ENCODE measurements at regions not wholly inside any gene's neighbourhood (a gene's known extent, or its start where the extent isn't known, plus 50 kb on each side); places are given as distances from the start of the nearest gene placed in this dataset.

GRCh38 chr2:3944071-3944470, 240.7 kb downstream of the DCDC2C start:
- no peaks in the 10 kb centered on the region for H3K27me3 ChIP-seq (ENCODE audit: control insufficient read depth, insufficient read depth, low read length)
- H3K4me3 ChIP-seq (ENCODE audit: low read depth, low read length) = no peak overlapping the region
- no peak for DNase-seq (ENCODE audit: low read depth)
- TF ChIP-seq, protein P1, sequence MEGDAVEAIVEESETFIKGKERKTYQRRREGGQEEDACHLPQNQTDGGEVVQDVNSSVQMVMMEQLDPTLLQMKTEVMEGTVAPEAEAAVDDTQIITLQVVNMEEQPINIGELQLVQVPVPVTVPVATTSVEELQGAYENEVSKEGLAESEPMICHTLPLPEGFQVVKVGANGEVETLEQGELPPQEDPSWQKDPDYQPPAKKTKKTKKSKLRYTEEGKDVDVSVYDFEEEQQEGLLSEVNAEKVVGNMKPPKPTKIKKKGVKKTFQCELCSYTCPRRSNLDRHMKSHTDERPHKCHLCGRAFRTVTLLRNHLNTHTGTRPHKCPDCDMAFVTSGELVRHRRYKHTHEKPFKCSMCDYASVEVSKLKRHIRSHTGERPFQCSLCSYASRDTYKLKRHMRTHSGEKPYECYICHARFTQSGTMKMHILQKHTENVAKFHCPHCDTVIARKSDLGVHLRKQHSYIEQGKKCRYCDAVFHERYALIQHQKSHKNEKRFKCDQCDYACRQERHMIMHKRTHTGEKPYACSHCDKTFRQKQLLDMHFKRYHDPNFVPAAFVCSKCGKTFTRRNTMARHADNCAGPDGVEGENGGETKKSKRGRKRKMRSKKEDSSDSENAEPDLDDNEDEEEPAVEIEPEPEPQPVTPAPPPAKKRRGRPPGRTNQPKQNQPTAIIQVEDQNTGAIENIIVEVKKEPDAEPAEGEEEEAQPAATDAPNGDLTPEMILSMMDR (IDR thresholded peaks at IDR 0.05; ENCODE audit: insufficient read depth, low read length, poor library complexity, severe bottlenecking) = no peak
- H3K36me3 ChIP-seq (ENCODE audit: control insufficient read depth, insufficient read depth, low read length) = no peaks in the 10 kb centered on the region

- Histone ChIP-seq H3K36me3 (ENCODE audit: control insufficient read depth, insufficient read depth, low read length) (no peaks in the 10 kb centered on the region), H3K27me3 (ENCODE audit: control insufficient read depth, insufficient read depth, low read length) (no peaks in the 10 kb centered on the region), H3K4me3 (ENCODE audit: low read depth, low read length) (no peak overlapping the region)
- TF ChIP-seq, protein P1 (IDR thresholded peaks at IDR 0.05; ENCODE audit: insufficient read depth, low read length, poor library complexity, severe bottlenecking) = no peak
- DNase-seq (ENCODE audit: low read depth) = no peak
Observed at GRCh38 chr2:3944841-3945240, 241.5 kb downstream of the DCDC2C start.

DNA sequence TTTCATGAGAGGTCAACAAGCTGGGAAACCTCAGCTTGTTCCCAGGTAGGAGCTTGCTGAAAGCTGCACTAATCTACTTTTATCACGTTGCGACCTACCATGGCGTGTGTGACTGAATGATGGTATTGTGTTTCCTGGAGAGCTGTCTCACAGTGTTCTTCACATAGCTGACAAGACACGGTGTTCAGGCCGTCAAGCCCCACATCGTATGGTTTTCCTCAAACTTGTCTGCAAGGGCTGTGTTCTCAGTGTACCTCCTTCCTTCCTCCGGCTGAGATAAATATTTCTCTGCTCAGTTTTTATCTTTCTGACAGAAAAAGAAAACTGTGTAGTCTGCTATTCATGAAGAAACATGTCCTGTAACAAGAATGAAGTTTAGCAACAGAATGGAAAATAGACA, 244.8 kb downstream of the DCDC2C start:
- H3K36me3 ChIP-seq (ENCODE audit: control insufficient read depth, insufficient read depth, low read length) = no peaks in the 10 kb centered on the region
- no peak overlapping the region for H3K4me3 ChIP-seq (ENCODE audit: low read depth, low read length)
- no peaks in the 10 kb centered on the region for H3K27me3 ChIP-seq (ENCODE audit: control insufficient read depth, insufficient read depth, low read length)
- no peak for DNase-seq (ENCODE audit: low read depth)
- TF ChIP-seq, protein P1 (IDR thresholded peaks at IDR 0.05; ENCODE audit: insufficient read depth, low read length, poor library complexity, severe bottlenecking) = no peak

- Histone ChIP-seq H3K36me3 (ENCODE audit: control insufficient read depth, insufficient read depth, low read length) (no peaks in the 10 kb centered on the region), H3K4me3 (ENCODE audit: low read depth, low read length) (no peak overlapping the region), H3K27me3 (ENCODE audit: control insufficient read depth, insufficient read depth, low read length) (no peaks in the 10 kb centered on the region)
- no peak for DNase-seq (ENCODE audit: low read depth)
- TF ChIP-seq, protein P1 (IDR thresholded peaks at IDR 0.05; ENCODE audit: insufficient read depth, low read length, poor library complexity, severe bottlenecking) = no peak
Observed at GRCh38 chr2:3951131-3951954, 248.0 kb downstream of the DCDC2C start.

- Histone ChIP-seq H3K4me3 (ENCODE audit: low read depth, low read length) (no peak overlapping the region), H3K36me3 (ENCODE audit: control insufficient read depth, insufficient read depth, low read length) (no peaks in the 10 kb centered on the region), H3K27me3 (ENCODE audit: control insufficient read depth, insufficient read depth, low read length) (no peaks in the 10 kb centered on the region)
- TF ChIP-seq, protein P1 (IDR thresholded peaks at IDR 0.05; ENCODE audit: insufficient read depth, low read length, poor library complexity, severe bottlenecking) = no peak
- DNase-seq (ENCODE audit: low read depth) = no peak
Observed at GRCh38 chr2:3952866-3953516, 249.6 kb downstream of the DCDC2C start.
